NCI-H748 (cell line): ENCODE measurements at regions not wholly inside any gene's neighbourhood (a gene's known extent, or its start where the extent isn't known, plus 50 kb on each side); places are given as distances from the start of the nearest gene placed in this dataset.
"Not testable (repeated sequence)": the region's sequence is repeated elsewhere in the genome, so short reads cannot be mapped to it uniquely, and the experiment has no call there.

ENCODE experiments used
- DNase-seq: peaks from one replicate; lab custom pipeline; 2025; ENCODE audit not compliant: unreplicated experiment; lab: John Stamatoyannopoulos, UW

DNA sequence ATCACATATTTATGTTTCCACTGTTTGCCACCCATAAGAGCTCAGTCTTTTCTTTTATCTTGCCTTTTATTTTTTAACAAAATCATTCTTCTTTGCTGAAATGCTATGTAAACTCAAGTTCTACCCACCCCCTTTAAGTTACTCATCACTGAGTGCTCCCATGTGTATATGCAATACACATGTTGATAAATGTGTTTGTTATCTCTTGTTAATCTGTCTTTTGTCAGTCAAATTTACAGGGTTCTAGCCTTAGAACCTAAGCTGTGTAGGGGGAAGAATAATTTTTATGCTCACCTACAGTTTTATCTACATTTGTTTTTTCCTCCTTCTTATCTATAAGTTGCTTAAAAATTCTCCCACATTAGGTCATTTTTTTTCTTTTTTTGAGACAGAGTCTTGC lies 1195.9 kb downstream of the ROBO2 start:
- DNase-seq, result no peak

DNA sequence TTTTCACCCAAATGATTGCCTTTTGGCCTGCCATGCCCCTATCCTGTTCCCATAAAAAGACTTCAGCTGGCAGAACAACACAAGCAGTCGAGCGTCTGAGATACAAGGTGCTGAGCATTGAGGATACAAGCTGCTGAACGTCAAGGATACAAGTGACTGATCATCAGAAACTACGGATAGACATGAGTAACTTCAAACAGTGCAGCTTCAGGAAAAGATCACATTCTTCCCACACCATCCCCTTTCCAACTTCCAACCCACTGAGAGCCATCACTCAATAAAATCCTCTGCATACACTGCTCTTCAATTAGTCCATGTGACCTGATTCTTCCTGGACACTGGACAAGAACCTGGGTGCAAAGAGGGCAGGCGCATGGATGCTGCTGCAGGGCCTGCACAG lies 1198.9 kb downstream of the ROBO2 start:
- DNase-seq, result no peak

DNA sequence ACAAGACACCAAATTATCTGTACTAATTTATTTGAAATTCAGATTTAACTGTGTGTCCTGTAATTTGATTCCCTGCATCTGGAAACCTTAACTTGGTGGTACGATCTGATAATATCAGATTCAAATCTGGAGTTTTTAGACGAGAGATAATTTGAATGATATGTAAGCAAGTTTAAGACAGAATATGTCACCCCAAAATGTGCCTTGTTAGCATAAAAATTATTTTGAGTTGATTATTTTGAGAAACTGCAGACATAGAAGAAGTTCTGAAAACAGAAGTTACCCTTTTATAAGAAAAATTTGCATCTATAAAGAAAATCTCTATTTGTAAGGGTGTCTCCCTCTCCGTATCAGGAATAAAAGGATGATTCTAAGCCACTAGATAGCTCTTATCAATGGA lies 1202.8 kb downstream of the ROBO2 start:
- DNase-seq, result no peak

DNA sequence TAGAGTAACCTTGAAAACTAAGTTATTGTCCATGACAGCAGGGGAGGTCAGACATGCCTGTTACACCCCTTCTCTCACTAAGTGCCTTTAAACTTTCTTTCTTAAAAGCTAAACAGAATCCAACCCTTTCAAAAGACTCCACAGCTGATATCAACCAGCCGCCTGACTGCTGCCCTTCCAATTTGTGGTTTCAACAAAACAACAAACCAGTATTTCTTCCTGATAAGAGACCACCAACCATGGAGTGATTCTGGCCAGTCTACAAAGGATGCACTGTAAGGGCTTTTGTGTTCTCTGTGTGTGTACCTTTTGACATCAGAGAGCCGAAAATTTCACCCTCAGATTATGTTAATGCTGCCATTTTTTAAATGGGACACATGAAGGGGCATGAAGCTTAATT lies 1204.2 kb downstream of the ROBO2 start:
- no peak for DNase-seq

DNA sequence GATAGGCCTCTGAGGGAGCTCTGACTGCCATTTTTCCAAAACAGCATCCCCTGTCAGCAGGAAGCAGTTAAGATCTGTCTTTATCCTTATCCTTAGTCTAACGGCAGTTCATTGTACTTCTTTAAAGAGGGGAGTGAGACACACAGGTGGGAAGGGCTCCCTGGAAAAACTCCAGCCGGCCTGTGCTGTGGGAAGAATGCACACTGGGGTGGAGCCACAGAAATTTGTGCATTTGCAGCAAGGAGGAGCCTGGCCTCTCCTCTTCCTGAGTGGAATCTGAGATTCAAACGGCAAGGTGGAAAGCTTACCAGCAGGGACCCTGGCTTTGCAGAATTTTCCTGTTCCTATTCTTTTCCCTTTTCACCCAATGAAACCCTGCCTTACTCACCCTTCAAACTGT lies 1209.4 kb downstream of the ROBO2 start:
- no peak for DNase-seq

DNA sequence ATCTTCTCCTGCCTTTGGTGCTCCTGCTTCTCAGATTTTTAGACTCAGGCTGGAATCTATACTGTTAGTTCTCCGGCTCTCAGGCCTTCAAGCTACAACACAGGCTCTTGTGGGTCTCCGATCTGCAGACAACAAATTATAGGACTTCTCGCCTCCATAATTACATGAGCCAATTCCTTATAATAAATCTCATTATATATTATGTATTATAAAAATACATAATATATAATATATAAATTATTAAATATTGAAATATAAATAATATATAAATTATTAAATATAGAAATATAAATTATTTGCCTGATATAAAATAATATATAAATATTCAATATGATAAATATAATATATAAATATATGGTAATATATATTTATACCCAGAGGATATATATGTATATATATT lies 1214.0 kb downstream of the ROBO2 start:
- DNase-seq, result no peak

DNA sequence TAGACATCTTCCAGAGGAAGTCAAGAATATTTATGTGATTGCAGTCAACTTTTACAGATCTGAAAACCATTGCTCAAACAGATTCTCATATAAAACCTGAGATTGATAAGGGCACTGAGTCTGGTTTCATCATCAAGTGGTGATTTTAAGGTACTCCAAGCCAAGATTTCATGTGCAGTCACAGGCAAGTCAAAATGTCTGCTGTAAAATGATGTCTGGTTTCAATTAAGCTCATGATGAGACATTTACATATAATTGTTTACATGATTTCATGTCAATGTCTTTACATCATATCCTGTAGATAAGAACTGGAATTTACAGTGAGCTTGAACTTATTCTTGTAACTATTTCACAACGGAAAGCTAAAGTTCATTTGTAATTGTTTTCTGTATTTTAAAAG lies 1215.5 kb downstream of the ROBO2 start:
- DNase-seq, result no peak

DNA sequence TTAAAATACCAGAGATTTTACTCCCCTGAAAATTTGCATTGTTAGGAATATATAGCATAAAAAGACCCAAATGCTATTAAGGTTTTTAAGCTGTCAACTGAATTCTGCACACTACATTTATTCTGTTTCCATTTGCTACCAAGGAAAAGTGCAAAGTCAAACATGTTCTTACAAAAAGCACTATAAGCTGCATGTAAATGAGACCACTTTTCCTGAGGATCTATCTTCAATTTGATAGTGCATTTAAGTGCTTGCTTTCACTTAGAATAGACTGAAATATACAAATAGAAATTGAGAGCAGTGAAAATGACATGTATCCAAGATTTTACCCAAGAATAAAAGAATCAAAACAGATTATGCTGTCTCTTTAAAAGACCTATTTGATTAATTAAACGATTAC lies 1216.2 kb downstream of the ROBO2 start:
- no peak for DNase-seq

DNA sequence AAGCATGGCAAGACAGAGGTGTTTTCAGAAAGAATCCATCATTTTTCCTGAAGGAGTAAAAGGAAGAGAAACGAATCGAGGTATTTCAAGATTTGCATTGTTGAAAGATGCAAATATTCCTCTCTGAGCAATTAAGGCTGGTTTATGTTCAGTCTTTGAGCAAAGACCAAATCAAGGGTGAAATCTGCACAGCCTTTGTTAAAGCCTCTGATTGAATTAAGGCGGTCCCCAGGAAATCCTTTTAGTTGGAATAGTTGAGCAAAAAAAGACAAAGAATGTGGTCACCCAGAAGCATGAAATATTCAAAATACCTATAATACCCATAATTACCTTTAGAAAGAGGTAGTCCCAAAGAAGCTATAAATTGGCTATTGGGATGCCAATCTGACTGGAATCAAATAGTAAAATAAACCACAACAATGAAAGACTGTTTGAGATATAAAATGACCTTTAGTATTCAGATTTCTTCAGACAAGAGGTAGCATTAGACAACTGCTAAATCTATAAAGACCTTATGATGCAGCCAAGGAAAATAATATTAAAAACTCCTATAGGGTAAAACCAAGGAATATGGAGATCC lies 1218.1 kb downstream of the ROBO2 start:
- DNase-seq, result no peak

DNA sequence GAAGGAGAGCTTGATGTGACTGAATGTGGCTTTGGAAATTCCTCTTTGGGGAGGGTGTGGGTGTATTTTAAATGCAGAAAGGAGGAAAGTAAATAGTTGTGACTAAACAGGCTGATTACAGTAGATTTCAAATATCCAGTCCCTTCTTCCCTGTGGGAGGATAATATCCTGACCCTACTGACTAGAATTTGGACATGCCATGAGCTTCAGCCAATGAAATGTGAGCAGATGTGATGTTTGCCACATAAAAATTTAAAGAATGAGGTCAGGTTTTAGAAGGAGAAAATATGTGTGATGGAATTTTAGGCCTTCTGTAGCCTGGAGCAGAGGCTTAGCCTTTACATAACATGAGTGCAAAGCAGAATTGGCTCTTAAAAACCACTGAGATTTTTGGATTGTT lies 1218.9 kb downstream of the ROBO2 start:
- no peak for DNase-seq

DNA sequence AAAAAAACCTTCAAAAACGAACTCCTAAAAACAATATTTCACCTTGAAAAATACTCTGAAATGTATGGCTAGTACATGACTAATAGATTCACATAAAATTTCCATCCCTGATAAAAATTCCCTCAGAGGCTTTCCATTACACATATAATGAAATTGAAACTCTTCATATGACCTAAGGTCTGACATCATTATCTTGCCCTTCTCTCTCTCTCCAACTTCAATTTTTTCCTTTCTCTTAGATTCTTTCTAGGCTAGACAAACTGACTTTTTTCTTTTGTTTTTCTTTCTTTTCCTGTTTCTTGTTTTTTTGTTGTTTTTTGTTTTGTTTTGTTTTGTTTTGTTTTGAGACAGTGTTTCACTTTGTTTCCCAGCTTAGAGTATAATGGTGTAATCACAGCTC lies 1220.5 kb downstream of the ROBO2 start:
- no peak for DNase-seq

DNA sequence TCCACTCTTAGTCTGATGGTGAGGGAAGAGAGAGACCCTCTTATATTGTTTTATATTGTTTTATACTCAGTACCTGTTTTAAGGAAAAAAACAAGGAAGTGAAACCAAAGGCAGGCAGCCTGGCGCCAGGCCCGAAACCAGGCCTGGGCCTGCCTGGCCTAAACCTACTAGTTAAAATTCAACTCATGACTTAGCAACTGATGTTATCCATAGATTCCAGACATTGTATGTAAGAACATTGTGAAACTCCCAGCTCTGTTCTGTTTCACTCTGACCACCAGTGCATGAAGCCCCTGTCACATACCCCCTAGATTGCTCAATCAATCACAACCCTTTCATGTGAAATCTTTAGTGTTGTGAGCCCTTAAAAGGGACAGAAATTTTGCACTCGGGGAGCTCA lies 1226.7 kb downstream of the ROBO2 start:
- DNase-seq, result not testable (repeated sequence)

DNA sequence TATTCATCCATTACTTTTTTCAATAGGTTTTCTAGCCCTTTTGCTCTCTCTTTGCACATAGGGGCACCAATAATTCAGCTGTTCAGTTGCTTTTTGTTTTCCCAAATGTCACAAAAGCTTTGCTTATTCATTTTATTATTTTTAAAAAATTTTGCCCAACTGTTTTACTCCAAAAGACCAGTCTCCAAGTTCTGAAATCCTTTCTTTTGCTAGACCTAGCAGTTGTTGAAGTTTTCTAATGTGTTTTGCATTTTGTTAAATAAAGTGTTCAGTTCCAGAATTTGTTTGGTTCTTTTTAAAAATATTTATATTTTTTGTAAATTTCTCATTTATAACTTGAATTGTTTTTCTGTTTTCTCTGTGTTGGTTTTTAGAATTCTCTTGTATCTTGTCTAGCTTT lies 1227.3 kb downstream of the ROBO2 start:
- DNase-seq, result peak; percentile 0

DNA sequence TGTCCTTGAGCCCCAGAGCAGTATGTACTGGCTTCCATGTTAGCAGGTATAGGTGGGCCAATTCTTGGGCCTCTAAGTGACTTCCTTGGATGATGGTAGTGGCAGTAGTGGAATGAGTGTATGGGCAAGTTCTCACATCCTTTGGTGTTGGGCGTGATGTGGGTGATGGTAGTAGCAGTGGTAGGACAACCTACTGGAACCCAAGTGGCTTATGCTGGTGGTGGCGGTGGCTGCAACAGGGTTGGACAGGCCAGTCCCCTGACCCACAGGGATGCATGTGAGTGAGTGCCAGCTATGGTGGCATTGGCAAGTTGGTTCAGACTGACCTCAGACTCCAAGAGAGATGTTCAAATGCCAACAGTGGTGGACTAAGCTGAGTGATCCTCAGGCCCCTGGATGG lies 1228.2 kb downstream of the ROBO2 start:
- DNase-seq, result no peak

DNA sequence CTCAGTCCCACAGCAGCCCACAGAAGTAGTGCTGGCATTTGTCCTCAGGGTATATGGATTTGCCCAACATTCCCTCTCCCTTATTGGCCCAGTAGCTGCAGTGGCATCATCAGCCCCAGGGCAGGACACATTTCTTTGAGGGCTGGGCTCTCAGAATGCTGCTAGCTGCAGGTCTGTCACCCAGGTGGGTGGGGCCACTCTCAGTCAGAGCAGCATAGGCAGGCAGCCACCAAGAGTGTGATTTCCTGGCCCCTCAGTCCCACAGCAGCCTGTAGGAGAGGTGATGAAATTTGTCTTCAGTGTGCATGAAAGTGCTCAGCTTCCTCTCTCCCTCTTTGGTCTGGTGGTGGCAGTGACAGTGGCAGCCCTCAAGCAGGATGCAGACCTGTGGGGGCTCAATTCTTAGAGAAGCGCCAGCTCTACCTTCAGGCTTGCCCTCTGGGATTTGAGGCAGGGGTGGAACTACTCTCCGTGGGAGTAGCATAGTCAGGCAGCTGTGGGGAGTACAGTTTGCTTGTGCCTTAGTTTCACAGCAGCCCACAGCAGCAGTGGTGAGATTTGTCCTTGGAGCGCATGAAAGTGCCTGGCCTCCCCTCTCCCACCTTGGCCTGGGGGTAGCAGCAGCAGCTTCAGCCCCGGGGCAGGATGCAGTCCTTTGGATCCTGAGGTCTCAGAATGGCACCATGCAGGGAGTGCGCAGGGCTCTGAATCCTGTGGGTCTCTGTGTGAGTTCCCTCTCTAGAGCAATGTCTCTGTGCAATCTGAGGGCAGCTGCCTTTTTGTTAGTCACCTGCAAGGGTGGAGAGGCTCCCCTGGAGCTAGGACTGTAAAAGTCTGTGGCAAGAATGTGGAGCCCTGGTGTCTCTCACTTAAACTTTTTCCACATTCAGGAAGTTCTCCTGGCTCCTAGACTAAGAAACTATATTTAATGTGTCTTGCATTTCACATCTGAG lies 1229.1 kb downstream of the ROBO2 start:
- no peak for DNase-seq

DNA sequence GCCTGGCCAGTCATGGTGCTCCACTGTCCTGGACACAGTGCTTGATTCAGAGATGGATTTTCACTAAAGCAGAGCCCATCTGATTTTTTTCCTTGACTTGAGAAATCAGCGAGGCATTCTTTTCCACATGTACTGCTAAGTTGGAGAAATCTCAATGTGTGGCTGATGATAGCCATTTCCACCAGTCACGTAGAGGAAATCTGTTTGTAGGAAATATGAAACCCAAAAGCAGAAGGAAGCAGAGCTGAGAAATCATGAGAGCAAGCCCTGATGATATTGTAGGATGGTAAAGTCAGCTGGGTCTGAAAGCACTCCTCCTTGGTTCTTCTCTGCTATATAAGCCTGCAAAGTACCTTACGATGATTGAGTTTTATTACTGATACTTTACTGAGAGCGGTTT lies 1233.4 kb downstream of the ROBO2 start:
- no peak for DNase-seq

DNA sequence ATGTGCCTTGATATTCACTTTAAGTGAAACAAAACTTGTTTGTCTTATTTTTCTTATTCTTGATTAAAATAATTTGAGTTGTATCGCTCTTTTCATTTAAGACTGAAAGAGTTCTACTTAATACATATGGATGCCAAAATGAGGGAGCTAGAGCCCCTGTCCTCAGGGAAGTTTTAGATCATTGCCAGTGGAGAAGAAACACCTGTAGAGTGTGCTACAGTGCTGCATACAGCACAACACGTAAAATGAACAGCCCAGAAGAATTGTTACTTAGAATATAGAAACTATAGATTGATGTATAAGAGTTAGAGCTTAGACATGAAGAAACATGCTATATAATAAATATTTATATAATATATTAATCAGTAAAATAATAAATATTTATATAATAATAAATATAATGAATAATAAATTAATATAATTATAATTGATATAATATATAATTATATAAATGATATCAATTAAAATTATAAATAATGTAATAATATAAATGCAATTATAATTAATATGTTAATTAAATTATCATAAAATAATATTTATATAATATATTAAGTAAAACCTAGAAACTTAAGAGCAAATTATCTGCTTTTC lies 1234.7 kb downstream of the ROBO2 start:
- DNase-seq, result peak; percentile 1

DNA sequence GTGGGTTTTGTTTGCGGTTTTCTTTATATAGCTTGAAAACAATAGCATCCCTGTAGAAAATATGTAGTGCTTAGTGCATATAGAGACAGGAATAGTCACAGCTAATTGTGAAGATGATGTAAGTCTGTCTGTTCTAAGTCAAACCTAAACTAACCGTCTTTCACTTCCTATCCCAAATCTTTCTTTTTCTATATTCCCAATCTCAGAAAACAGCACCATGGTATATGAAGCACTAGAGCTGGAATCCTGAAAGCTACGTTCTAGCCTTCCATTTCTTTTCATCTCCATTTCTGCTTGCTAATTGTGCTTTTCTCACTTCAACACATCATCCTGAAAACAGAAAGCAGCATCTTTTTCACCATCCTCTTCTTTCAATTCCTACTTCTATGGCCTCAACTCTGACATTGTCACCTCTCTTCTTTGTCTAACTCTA lies 1235.5 kb downstream of the ROBO2 start:
- no peak for DNase-seq

DNA sequence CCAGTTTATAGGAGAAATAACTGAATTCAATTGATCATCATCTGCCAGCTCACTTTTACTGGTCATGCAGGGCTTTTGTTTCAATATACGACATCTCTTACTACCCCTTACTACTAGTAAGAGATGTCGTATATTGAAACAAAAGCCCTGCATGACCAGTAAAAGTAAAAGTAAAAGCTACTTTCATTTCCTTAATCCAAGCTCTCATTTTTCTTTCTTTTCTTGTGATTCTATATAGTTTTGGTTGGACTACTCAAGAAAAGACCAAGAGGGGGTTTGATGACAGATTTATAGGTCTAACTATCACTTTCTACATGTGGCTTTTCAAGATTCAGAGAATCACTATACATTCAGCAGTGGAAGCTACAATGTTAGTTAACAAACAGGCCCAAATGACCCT lies 1237.3 kb downstream of the ROBO2 start:
- DNase-seq, result no peak

DNA sequence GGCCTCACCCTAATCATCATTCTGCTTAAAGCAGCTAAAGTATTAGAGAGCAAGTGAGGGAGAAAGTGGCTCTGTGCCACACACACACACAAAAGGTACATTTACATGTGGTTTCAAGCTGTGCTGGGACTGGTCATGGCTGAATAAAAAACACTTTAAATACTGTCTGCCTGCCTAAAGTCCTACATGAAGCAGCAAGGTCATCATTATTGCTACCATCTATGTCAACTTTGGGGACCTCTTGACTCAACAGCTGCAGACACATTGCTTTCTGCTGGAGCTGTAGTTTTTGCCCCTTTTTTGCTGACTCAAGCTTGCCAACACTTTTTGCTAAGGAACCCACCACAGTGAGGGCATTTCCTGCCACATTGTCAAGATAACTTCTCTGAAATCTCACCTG lies 1237.9 kb downstream of the ROBO2 start:
- no peak for DNase-seq

DNA sequence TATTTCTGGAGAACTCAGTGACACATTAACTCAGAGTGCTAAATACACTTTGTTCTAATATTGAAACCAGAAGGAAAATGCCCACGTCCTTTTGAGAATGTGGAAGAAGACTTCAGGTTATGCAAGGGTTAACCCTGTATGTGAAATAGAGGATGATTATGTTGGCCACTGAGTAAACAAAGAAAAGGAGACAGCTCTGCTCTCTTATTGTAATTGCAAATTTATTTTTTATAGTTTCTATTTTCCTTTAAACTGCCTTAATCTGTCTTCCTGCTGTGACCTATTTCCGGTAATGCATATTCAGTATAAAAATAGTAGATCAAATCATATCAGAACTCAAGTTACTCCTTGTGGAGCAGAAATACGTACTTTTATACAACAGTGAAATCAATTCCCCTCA lies 1239.2 kb downstream of the ROBO2 start:
- no peak for DNase-seq

DNA sequence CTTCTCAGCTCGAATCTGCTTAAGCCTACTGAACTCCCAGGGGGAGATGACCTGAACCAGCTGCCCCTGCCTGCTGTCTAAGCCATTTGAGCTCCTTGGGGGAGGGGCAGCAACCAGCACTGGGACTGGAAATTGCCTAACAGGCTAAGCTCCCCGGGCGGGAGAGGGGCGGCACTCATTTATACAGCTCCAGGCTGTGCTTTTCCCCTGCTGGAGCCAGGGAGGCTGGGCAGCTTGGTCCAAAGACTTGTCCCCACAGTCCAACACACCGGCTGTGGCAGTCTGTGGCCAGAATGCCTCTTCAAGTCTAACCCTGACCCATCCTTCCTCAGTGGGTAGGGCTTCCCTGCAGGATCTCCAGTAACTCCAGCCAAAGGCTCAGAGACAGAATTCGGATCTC lies 1241.5 kb downstream of the ROBO2 start:
- no peak for DNase-seq
